Naive thymus-derived CD4-positive, alpha-beta T cell (primary cell): ENCODE measurements at regions not wholly inside any gene's neighbourhood (a gene's known extent, or its start where the extent isn't known, plus 50 kb on each side); places are given as distances from the start of the nearest gene placed in this dataset.

Experiments
- ATAC-seq: fragments of 150-1000 bp; cut with Tn5 transposase; 2 replicates; pipeline ENCODE4 v1.10.0; 2021; ENCODE audit warnings: mild to moderate bottlenecking, moderate library complexity
- CTCF ChIA-PET: fragments of 350-600 bp; sonication (Branson Sonifier 250); formaldehyde crosslinking; loops from one replicate; lab custom pipeline; 2021; ENCODE audit warnings: antibody characterized with exemption; lab: Charles Lee
- POLR2A ChIA-PET: fragments of 350-600 bp; sonication (Branson Sonifier 250); formaldehyde crosslinking; loops from one replicate; lab custom pipeline; 2021; ENCODE audit warnings: antibody characterized with exemption, inconsistent platforms; lab: Charles Lee
- DNase-seq, 9 donors: peaks; one replicate each; pipeline versions ENCODE4 v3.0.0 to v3.0.0-alpha.2; 2020 to 2022; ENCODE audit warnings: mixed read lengths in 1 of 9
- H3K27ac ChIP-seq: one replicate; pipeline ENCODE4 v1.7.0; 2013; ENCODE audit warnings: mild to moderate bottlenecking, low read depth, low read length, moderate library complexity
- H3K27me3 ChIP-seq, 2 donors: one replicate each; pipeline ENCODE4 v1.7.0; 2013; ENCODE audit warnings: low read length in 2 of 2, mild to moderate bottlenecking in 2 of 2, moderate library complexity in 2 of 2; ENCODE audit not compliant: control insufficient read depth in 2 of 2, insufficient read depth in 2 of 2
- H3K36me3 ChIP-seq, 3 experiments: 1 replicate in 2 of 3; 2 replicates in 1 of 3; pipeline ENCODE4 v1.7.0; 2013; ENCODE audit warnings: low read length in 3 of 3, mild to moderate bottlenecking in 3 of 3, moderate library complexity in 1 of 3; ENCODE audit not compliant: insufficient read depth in 3 of 3, control insufficient read depth in 2 of 3
- H3K4me1 ChIP-seq, 2 donors: one replicate each; pipeline ENCODE4 v1.7.0; 2013; ENCODE audit warnings: low read length in 2 of 2, mild to moderate bottlenecking in 2 of 2, moderate library complexity in 1 of 2; ENCODE audit not compliant: control insufficient read depth in 2 of 2, insufficient read depth in 2 of 2
- H3K4me3 ChIP-seq: 2 replicates; pipeline ENCODE4 v1.7.0; 2013; ENCODE audit warnings: mild to moderate bottlenecking, low read length
- H3K9me3 ChIP-seq, 3 experiments: 1 replicate in 2 of 3; 2 replicates in 1 of 3; pipeline ENCODE4 v1.7.0; 2013; ENCODE audit warnings: low read length in 3 of 3; ENCODE audit not compliant: control insufficient read depth in 2 of 3
- H3K27ac Mint-ChIP-seq, 9 donors: one replicate each; pipeline ENCODE4 v1.8.0; 2020 to 2022; ENCODE audit warnings: mixed read lengths in 9 of 9, mild to moderate bottlenecking in 8 of 9, moderate library complexity in 5 of 9, inconsistent platforms in 2 of 9
- H3K27me3 Mint-ChIP-seq, 5 donors: one replicate each; pipeline ENCODE4 v1.8.0; 2021 to 2022; ENCODE audit warnings: mixed read lengths in 5 of 5, mild to moderate bottlenecking in 1 of 5
- H3K36me3 Mint-ChIP-seq, 5 donors: one replicate each; pipeline ENCODE4 v1.8.0; 2020 to 2022; ENCODE audit warnings: mixed read lengths in 5 of 5, mild to moderate bottlenecking in 3 of 5, inconsistent platforms in 1 of 5
- H3K4me1 Mint-ChIP-seq, 7 donors: one replicate each; pipeline ENCODE4 v1.8.0; 2020 to 2022; ENCODE audit warnings: mixed read lengths in 7 of 7, mild to moderate bottlenecking in 3 of 7, inconsistent platforms in 1 of 7
- H3K4me3 Mint-ChIP-seq, 10 donors: one replicate each; pipeline ENCODE4 v1.8.0; 2020 to 2022; ENCODE audit warnings: mild to moderate bottlenecking in 10 of 10, mixed read lengths in 10 of 10, moderate library complexity in 6 of 10, inconsistent platforms in 2 of 10
- H3K9me3 Mint-ChIP-seq, 11 donors: one replicate each; pipeline ENCODE4 v1.8.0; 2020 to 2022; ENCODE audit warnings: mixed read lengths in 11 of 11, mild to moderate bottlenecking in 4 of 11, inconsistent platforms in 1 of 11, moderate library complexity in 1 of 11
- intact Hi-C, 2 donors: fragments of 100-400 bp; cut with micrococcal nuclease; formaldehyde crosslinking; loops; one replicate each; pipeline ENCODE4 v1.15.1; 2023

DNA sequence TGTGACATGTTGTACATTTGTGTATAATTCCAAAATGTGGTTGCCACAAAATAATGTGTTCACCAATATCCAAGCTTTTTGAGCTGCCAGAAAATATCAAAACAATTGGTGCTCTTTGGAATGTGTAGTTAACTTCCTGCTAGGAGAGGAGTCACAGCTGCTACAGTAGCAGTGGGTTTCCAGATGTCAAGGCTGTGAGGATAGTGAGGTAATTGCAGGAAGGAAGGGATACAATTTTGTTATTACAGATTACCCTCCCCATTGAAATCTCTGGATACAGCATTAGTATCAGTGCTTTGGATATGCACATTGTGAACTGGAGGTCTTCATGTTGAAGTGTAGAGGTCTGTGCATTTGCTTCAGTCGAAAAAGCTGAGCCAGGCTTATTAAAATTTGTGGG lies 253.2 kb downstream of the PTPRC start:
- ChIA-PET CTCF (no interaction called here), POLR2A (interaction anchor here (3.1 kb wide), 1 partner anchor 44 kb away, joined by 10 read pairs; no protein-coding TSS in a partner anchor)
- Mint-ChIP-seq H3K9me3 (peaks cover 0 to 5% (median 0%) of the 10 kb centered on the region in 11 donors), H3K4me1 (peaks cover 3 to 35% (median 6%) of the 10 kb centered on the region in 7 donors), H3K27me3 (no peaks in the 10 kb centered on the region), H3K27ac (no peak overlapping the region), H3K36me3 (peaks cover 5 to 40% (median 28%) of the 10 kb centered on the region in 5 donors), H3K4me3 (no peak overlapping the region)
- H3K36me3 ChIP-seq = no peaks in the 10 kb centered on the region
- H3K27me3 ChIP-seq = no peaks in the 10 kb centered on the region
- H3K4me3 ChIP-seq = no peak overlapping the region
- intact Hi-C loops = no loop called here
- no peaks in the 10 kb centered on the region for H3K4me1 ChIP-seq
- H3K27ac ChIP-seq = no peak overlapping the region
- ATAC-seq (no peak), DNase-seq (no peak)
- H3K9me3 ChIP-seq = no peaks in the 10 kb centered on the region

GRCh38 chr1:198893141-198893540 lies 254.3 kb downstream of the PTPRC start:
- Mint-ChIP-seq H3K4me3 (no peak overlapping the region), H3K27ac (no peak overlapping the region), H3K27me3 (no peaks in the 10 kb centered on the region), H3K9me3 (peaks cover 0 to 5% (median 0%) of the 10 kb centered on the region in 11 donors), H3K36me3 (peaks cover 5 to 44% (median 31%) of the 10 kb centered on the region in 5 donors), H3K4me1 (peaks cover 3 to 40% (median 6%) of the 10 kb centered on the region in 7 donors)
- H3K4me1 ChIP-seq = no peaks in the 10 kb centered on the region
- CTCF ChIA-PET = interaction anchor here (0.6 kb wide), 1 partner anchor 104 kb away, joined by 3 read pairs; no protein-coding TSS in a partner anchor
- H3K9me3 ChIP-seq = no peaks in the 10 kb centered on the region
- no peak for ATAC-seq
- intact Hi-C loops = no loop called here
- H3K27ac ChIP-seq = no peak overlapping the region
- H3K36me3 ChIP-seq = no peaks in the 10 kb centered on the region
- H3K27me3 ChIP-seq = no peaks in the 10 kb centered on the region
- H3K4me3 ChIP-seq = no peak overlapping the region
- POLR2A ChIA-PET = interaction anchor here (3.1 kb wide), 1 partner anchor 43 kb away, joined by 10 read pairs; no protein-coding TSS in a partner anchor
- DNase-seq = no peak

DNA sequence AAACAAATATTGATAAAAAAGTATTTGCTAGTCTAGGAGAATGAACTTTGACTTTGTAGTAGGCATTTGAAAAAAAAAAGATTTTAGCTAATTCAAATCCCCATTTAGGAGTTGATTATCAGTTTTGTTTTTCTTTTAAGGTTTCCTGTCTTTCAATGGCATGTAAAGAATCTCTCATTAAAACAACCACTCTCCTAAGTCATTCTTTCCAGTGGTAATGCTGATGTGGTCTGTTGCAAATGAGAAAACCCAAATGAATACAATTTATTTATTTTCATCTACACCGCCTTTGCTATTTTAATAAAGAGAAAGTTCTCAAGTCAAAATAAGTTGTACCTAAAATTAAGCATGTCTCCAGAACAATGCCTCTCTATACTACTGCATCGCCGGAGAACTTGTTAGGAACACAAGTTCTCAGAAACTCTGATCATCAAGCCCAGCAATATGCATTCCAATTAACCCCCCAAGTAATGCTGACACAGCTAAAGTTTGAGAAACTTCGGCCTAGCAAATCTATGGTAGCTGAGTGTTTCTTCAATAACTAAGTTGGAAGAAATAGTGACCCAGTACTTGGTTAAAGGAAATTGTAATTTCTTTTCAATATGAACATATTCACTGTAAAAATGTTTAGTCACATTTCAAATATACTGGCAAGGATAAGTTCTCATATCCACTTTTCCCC lies 255.1 kb downstream of the PTPRC start:
- Mint-ChIP-seq H3K36me3 (peaks cover 5 to 44% (median 31%) of the 10 kb centered on the region in 5 donors), H3K9me3 (peaks cover 0 to 5% (median 0%) of the 10 kb centered on the region in 11 donors), H3K27ac (peak overlapping the region in 1 of 9 donors; percentile 56), H3K4me1 (peaks cover 3 to 40% (median 5%) of the 10 kb centered on the region in 7 donors), H3K27me3 (no peaks in the 10 kb centered on the region), H3K4me3 (no peak overlapping the region)
- CTCF ChIA-PET = interaction anchor here (0.6 to 0.7 kb wide), 2 partner anchors 292 to 1409 kb away, joined by 3 read pairs; no protein-coding TSS in a partner anchor
- Histone ChIP-seq H3K4me1 (no peaks in the 10 kb centered on the region), H3K9me3 (no peaks in the 10 kb centered on the region), H3K27ac (no peak overlapping the region), H3K27me3 (no peaks in the 10 kb centered on the region), H3K4me3 (no peak overlapping the region), H3K36me3 (peaks cover 0 to 3% (median 0%) of the 10 kb centered on the region in 3 experiments)
- ATAC-seq = no peak
- intact Hi-C loops = no loop called here
- DNase-seq = no peak
- POLR2A ChIA-PET = interaction anchor here (0.6 to 3.1 kb wide), 3 partner anchors 39 to 150 kb away, joined by 3 to 10 read pairs (median 4); no protein-coding TSS in a partner anchor

GRCh38 chr1:198901266-198901665 lies 262.4 kb downstream of the PTPRC start:
- peaks cover 3 to 55% (median 11%) of the 10 kb centered on the region in 7 donors for H3K4me1 Mint-ChIP-seq
- no peak overlapping the region for H3K27ac Mint-ChIP-seq
- ATAC-seq = no peak
- CTCF ChIA-PET = no interaction called here
- H3K9me3 ChIP-seq = no peaks in the 10 kb centered on the region
- no peak overlapping the region for H3K27ac ChIP-seq
- no peaks in the 10 kb centered on the region for H3K27me3 Mint-ChIP-seq
- DNase-seq = no peak
- H3K27me3 ChIP-seq = no peaks in the 10 kb centered on the region
- POLR2A ChIA-PET = no interaction called here
- no peaks in the 10 kb centered on the region for H3K9me3 Mint-ChIP-seq
- intact Hi-C loops = loop anchor here in 1 of 2 donors (10.0 kb wide), 1 partner anchor 126 kb away; no protein-coding TSS in a partner anchor
- H3K4me1 ChIP-seq = no peaks in the 10 kb centered on the region
- peaks cover 0 to 12% (median 0%) of the 10 kb centered on the region in 3 experiments for H3K36me3 ChIP-seq
- peaks cover 8 to 40% (median 20%) of the 10 kb centered on the region in 5 donors for H3K36me3 Mint-ChIP-seq
- no peak overlapping the region for H3K4me3 ChIP-seq
- H3K4me3 Mint-ChIP-seq = no peak overlapping the region

DNA sequence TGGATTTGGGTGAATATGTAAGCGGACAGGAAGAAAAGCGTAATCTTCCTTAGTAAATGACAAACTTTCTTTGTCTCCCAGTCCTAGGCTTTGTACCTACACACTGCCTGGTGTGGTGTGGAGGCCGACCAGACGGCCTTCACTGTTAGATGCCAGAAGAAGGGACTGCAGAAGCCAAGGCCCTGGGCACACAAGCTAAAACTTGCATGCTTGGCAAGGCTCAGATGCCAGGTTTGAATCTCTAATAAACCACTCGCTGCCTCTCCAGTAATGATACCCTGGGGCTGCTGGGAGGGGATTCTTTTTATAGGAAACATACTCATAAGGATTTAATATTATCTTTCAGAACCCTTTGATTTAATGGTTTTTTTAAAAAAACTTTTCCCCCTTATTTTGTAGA lies 263.8 kb downstream of the PTPRC start:
- Histone ChIP-seq H3K9me3 (no peaks in the 10 kb centered on the region), H3K4me3 (no peak overlapping the region), H3K27me3 (no peaks in the 10 kb centered on the region), H3K36me3 (peaks cover 0 to 12% (median 0%) of the 10 kb centered on the region in 3 experiments), H3K27ac (no peak overlapping the region), H3K4me1 (peaks cover 0 to 10% of the 10 kb centered on the region in 2 donors)
- DNase-seq (no peak), ATAC-seq (no peak)
- ChIA-PET CTCF (interaction anchor here (0.6 kb wide), 1 partner anchor 66 kb away, joined by 3 read pairs; no protein-coding TSS in a partner anchor), POLR2A (no interaction called here)
- intact Hi-C loops = loop anchor here in 1 of 2 donors (10.0 kb wide), 1 partner anchor 128 kb away; no protein-coding TSS in a partner anchor
- Mint-ChIP-seq H3K9me3 (no peaks in the 10 kb centered on the region), H3K27me3 (no peaks in the 10 kb centered on the region), H3K4me1 (peaks cover 9 to 59% (median 23%) of the 10 kb centered on the region in 7 donors), H3K36me3 (peaks cover 7 to 40% (median 17%) of the 10 kb centered on the region in 5 donors), H3K4me3 (no peak overlapping the region), H3K27ac (no peak overlapping the region)

GRCh38 chr1:198903203-198903602 lies 264.4 kb downstream of the PTPRC start:
- peaks cover 0 to 12% of the 10 kb centered on the region in 2 donors for H3K4me1 ChIP-seq
- no peak overlapping the region for H3K4me3 ChIP-seq
- H3K27me3 ChIP-seq = no peaks in the 10 kb centered on the region
- peaks cover 9 to 59% (median 24%) of the 10 kb centered on the region in 7 donors for H3K4me1 Mint-ChIP-seq
- H3K27ac ChIP-seq = no peak overlapping the region
- ChIA-PET CTCF (interaction anchor here (0.6 kb wide), 1 partner anchor 65 kb away, joined by 3 read pairs; no protein-coding TSS in a partner anchor), POLR2A (no interaction called here)
- no peaks in the 10 kb centered on the region for H3K9me3 ChIP-seq
- no peaks in the 10 kb centered on the region for H3K9me3 Mint-ChIP-seq
- peaks cover 0 to 12% (median 0%) of the 10 kb centered on the region in 3 experiments for H3K36me3 ChIP-seq
- intact Hi-C loops = loop anchor here in 1 of 2 donors (10.0 kb wide), 1 partner anchor 128 kb away; no protein-coding TSS in a partner anchor
- H3K27me3 Mint-ChIP-seq = no peaks in the 10 kb centered on the region
- ATAC-seq = no peak
- no peak for DNase-seq
- H3K4me3 Mint-ChIP-seq = no peak overlapping the region
- peaks cover 7 to 40% (median 17%) of the 10 kb centered on the region in 5 donors for H3K36me3 Mint-ChIP-seq
- H3K27ac Mint-ChIP-seq = peak overlapping the region in 1 of 9 donors; percentile 12
